ENCODE measurements at regions not wholly inside any gene's neighbourhood (a gene's known extent, or its start where the extent isn't known, plus 50 kb on each side); places are given as distances from the start of the nearest gene placed in this dataset.

DNA sequence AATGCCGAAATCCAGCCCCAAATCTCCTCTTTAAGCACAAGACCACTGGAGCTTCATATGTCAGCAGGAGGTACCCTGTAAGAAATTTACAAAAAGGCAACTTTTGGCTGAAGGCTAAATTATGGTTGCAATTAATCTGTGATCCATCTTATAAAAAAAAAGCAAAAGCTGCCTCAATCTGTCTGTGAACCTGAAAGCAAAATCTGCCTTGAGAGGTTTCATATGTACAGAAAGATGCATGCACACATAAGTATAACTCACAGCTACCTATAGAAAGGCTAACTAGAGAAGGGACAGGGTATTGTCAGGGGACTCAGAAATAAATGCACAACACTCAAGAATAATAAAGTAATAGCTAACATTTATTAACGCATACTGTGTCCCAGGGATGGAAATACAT lies 964.2 kb upstream of the ADGRL2 start:
- TF ChIP-seq, protein P1, sequence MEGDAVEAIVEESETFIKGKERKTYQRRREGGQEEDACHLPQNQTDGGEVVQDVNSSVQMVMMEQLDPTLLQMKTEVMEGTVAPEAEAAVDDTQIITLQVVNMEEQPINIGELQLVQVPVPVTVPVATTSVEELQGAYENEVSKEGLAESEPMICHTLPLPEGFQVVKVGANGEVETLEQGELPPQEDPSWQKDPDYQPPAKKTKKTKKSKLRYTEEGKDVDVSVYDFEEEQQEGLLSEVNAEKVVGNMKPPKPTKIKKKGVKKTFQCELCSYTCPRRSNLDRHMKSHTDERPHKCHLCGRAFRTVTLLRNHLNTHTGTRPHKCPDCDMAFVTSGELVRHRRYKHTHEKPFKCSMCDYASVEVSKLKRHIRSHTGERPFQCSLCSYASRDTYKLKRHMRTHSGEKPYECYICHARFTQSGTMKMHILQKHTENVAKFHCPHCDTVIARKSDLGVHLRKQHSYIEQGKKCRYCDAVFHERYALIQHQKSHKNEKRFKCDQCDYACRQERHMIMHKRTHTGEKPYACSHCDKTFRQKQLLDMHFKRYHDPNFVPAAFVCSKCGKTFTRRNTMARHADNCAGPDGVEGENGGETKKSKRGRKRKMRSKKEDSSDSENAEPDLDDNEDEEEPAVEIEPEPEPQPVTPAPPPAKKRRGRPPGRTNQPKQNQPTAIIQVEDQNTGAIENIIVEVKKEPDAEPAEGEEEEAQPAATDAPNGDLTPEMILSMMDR (IDR thresholded peaks at IDR 0.05) = no peak
- no peak for TF ChIP-seq POLR2A (IDR thresholded peaks at IDR 0.05)

Measured in prostate gland (tissue), 2 donors.